ENCODE measurements at regions not wholly inside any gene's neighbourhood (a gene's known extent, or its start where the extent isn't known, plus 50 kb on each side); places are given as distances from the start of the nearest gene placed in this dataset.

DNA sequence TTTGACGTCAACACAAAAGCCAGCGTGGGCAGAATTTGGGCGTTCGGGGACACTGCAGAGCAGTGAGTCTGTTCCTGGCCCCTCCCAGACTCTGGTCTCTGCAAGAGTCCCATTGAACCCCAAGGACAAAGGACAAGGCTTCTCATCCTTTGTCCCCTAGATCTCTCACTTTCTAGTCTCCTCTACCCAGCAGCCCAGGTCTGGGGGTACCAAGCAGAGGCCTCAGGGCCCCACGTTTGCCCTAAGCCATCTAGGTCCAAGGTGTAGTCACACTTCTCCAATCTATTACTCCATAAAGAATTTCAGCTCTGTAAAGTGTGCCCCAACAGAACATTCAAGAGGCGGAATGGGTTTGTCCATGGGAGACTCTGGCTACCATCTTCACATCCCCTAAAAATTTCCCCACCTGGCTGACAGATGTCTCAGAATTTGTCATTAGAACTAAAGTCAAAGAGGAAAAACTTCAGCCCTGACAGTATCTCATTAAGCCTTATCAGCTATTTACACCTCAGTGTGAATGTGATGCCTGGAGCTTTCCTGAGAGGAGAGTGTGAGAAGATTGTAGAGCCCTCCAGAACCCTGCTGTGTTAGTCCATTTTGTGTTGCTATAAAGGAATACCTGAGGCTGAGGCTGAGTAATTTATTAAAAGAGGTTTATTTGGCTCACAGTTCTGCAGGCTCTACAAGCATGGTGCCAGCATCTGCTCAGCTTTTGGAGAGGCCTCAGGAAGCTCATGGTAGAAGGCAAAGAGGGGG, 81.4 kb upstream of the HABP2 start:
- ChIA-PET CTCF (no interaction called here), POLR2A (no interaction called here), RAD21 (ENCODE audit: low non-redundant PET in 1 of 2, low total read pairs in 2 of 2, uncharacterized antibody in 2 of 2, unreplicated experiment in 2 of 2) (no interaction called here)
- Histone ChIP-seq H2AFZ (ENCODE audit: low read depth, low read length, poor library complexity, severe bottlenecking) (no peak overlapping the region), H3K4me1 (ENCODE audit: control insufficient read depth in 1 of 2, insufficient read depth in 2 of 2, low read length in 2 of 2) (no peaks in the 10 kb centered on the region), H3K4me2 (ENCODE audit: low read length) (no peak overlapping the region), H4K20me1 (ENCODE audit: insufficient read depth) (no peaks in the 10 kb centered on the region), H3K36me3 (ENCODE audit: control insufficient read depth in 1 of 2, insufficient read depth in 2 of 2, low read length in 2 of 2) (no peaks in the 10 kb centered on the region), H3K27ac (ENCODE audit: low read depth, low read length) (no peak overlapping the region), H3K9me2 (ENCODE audit: insufficient read depth) (no peaks in the 10 kb centered on the region), H3K27me3 (ENCODE audit: insufficient read depth, low read length) (no peaks in the 10 kb centered on the region), H3K4me3 (replicated peaks in 1 of 2; ENCODE audit: low read depth in 1 of 2, low read length in 2 of 2) (no peak overlapping the region), H3K9ac (ENCODE audit: low read length) (no peak overlapping the region), H3K79me2 (ENCODE audit: insufficient read depth, low read length) (no peaks in the 10 kb centered on the region), H3K9me3 (ENCODE audit: control insufficient read depth in 1 of 2, insufficient read depth in 1 of 2, low read depth in 1 of 2, low read length in 2 of 2) (no peaks in the 10 kb centered on the region)
- TF ChIP-seq SRF (IDR thresholded peaks at IDR 0.05; ENCODE audit: low read depth) (no peak), ELF1 (IDR thresholded peaks at IDR 0.05; ENCODE audit: borderline replicate concordance, low read depth) (no peak), EGR1 (IDR thresholded peaks at IDR 0.05; ENCODE audit: low read depth) (no peak), CBX3 (IDR thresholded peaks at IDR 0.05; ENCODE audit: low read depth) (no peak), CEBPB (IDR thresholded peaks at IDR 0.05; ENCODE audit: low read depth) (no peak), REST (IDR thresholded peaks at IDR 0.05; ENCODE audit: low read depth) (no peak), ZFX (IDR thresholded peaks at IDR 0.05) (no peak), POLR2AphosphoS5 (IDR thresholded peaks at IDR 0.05; ENCODE audit: low read depth, low read length) (no peak)
- TF ChIP-seq, protein P1, sequence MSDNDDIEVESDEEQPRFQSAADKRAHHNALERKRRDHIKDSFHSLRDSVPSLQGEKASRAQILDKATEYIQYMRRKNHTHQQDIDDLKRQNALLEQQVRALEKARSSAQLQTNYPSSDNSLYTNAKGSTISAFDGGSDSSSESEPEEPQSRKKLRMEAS (IDR thresholded peaks at IDR 0.05), result no peak
- no peak for ATAC-seq
- no TSS peak for BruUV-seq (replicated peaks)
- no peak for DNase-seq (ENCODE audit: low read depth, low spot score)
- intact Hi-C loops (cut with micrococcal nuclease), result no loop called here
